IMR-90 (cell line): ENCODE measurements at regions not wholly inside any gene's neighbourhood (a gene's known extent, or its start where the extent isn't known, plus 50 kb on each side); places are given as distances from the start of the nearest gene placed in this dataset.

Experiments used
- BHLHE40 ChIP-seq: fragments of 150-350 bp; IDR thresholded peaks from 2 replicates; pipeline ENCODE4 v1.6.1; 2016; ENCODE audit warnings: mild to moderate bottlenecking, low read depth, low read length
- CEBPB ChIP-seq: IDR thresholded peaks from 2 replicates; pipeline ENCODE4 v1.6.1; 2012; ENCODE audit warnings: low read depth, low read length, improper control_type of control experiment
- CHD1 ChIP-seq: IDR thresholded peaks from 2 replicates; pipeline ENCODE4 v1.6.1; 2012; ENCODE audit warnings: low read depth, low read length, improper control_type of control experiment
- CTCF ChIP-seq: conservative IDR thresholded peaks from 2 replicates; pipeline ENCODE4 v1.5.1; 2012; ENCODE audit warnings: mild to moderate bottlenecking, low read depth, low read length, improper control_type of control experiment
- FOS ChIP-seq: fragments of 150-350 bp; IDR thresholded peaks from 2 replicates; pipeline ENCODE4 v1.6.1; 2016; ENCODE audit warnings: low read depth, low read length
- MAFK ChIP-seq: IDR thresholded peaks from 2 replicates; pipeline ENCODE4 v1.6.1; 2012; ENCODE audit warnings: low read depth, low read length, improper control_type of control experiment
- MXI1 ChIP-seq: IDR thresholded peaks from 2 replicates; pipeline ENCODE4 v1.6.1; 2012; ENCODE audit warnings: low read depth, mild to moderate bottlenecking, low read length, moderate library complexity, borderline replicate concordance
- NFE2L2 ChIP-seq: fragments of 150-350 bp; IDR thresholded peaks from 2 replicates; pipeline ENCODE4 v1.6.1; 2016; ENCODE audit warnings: low read depth, mild to moderate bottlenecking, low read length
- POLR2A ChIP-seq: IDR thresholded peaks from 2 replicates; pipeline ENCODE4 v1.6.1; 2012; ENCODE audit warnings: mild to moderate bottlenecking, low read depth, low read length
- RAD21 ChIP-seq: IDR thresholded peaks from 2 replicates; pipeline ENCODE4 v1.6.1; 2012; ENCODE audit warnings: low read length, improper control_type of control experiment
- RFX5 ChIP-seq: IDR thresholded peaks from 2 replicates; pipeline ENCODE4 v1.8.0; 2012; ENCODE audit warnings: low read depth, mild to moderate bottlenecking, low read length, moderate library complexity
- SMC3 ChIP-seq: fragments of 150-350 bp; IDR thresholded peaks from 2 replicates; pipeline ENCODE4 v1.6.1; 2016; ENCODE audit warnings: low read depth, mild to moderate bottlenecking, antibody characterized with exemption, low read length, moderate library complexity
- USF2 ChIP-seq: fragments of 150-350 bp; IDR thresholded peaks from 2 replicates; pipeline ENCODE4 v1.6.1; 2017; ENCODE audit warnings: mild to moderate bottlenecking, antibody characterized with exemption, low read length, low read depth

- TF ChIP-seq CTCF (no peak), CHD1 (no peak), POLR2A (no peak), USF2 (no peak), SMC3 (no peak), RFX5 (no peak), CEBPB (no peak), NFE2L2 (no peak), RAD21 (no peak), BHLHE40 (no peak), FOS (no peak), MXI1 (no peak), MAFK (no peak)
Measured at GRCh38 chr1:98048751-98049325, 128.0 kb upstream of the DPYD start.
